PC-3 (cell line): ENCODE measurements at regions not wholly inside any gene's neighbourhood (a gene's known extent, or its start where the extent isn't known, plus 50 kb on each side); places are given as distances from the start of the nearest gene placed in this dataset.

Experiments
- ATAC-seq: fragments of 200-7000 bp; cut with Tn5 transposase; 2 replicates; pipeline ENCODE4 v1.9.1; 2020; ENCODE audit warnings: mild to moderate bottlenecking, moderate library complexity
- BruUV-seq: library from RNA; stranded (reverse); fragments of 400-500 nt; replicated peaks from 2 replicates; lab custom pipeline; 2021; lab: Mats Ljungman, UMichigan
- CTCF ChIA-PET: fragments of 300-600 bp; sonication (Branson Sonifier 250); formaldehyde crosslinking; loops from one replicate; lab custom pipeline; 2022; ENCODE audit warnings: antibody characterized with exemption; lab: Charles Lee
- POLR2A ChIA-PET: fragments of 300-600 bp; sonication (Branson Sonifier 250); formaldehyde crosslinking; loops from one replicate; lab custom pipeline; 2022; ENCODE audit warnings: antibody characterized with exemption; ENCODE audit not compliant: unreplicated experiment; lab: Charles Lee
- DNase-seq: peaks from one replicate; pipeline ENCODE4 v3.0.0-alpha.2; 2015
- H2AFZ ChIP-seq: fragments of 300-600 bp; sonication (generic); 2 replicates; pipeline ENCODE4 v1.6.0; 2016; ENCODE audit warnings: antibody characterized with exemption, low read length
- H3F3A ChIP-seq: fragments of 300-600 bp; sonication (generic); one replicate; pipeline ENCODE4 v1.6.0; 2017; ENCODE audit warnings: antibody characterized with exemption, low read length, control low read depth, mild to moderate bottlenecking; ENCODE audit not compliant: unreplicated experiment
- H3K27ac ChIP-seq: fragments of 300-600 bp; sonication (generic); 2 replicates; pipeline ENCODE4 v1.5.1; 2016; ENCODE audit warnings: mild to moderate bottlenecking, low read length
- H3K27me3 ChIP-seq: fragments of 300-600 bp; sonication (generic); 2 replicates; pipeline ENCODE4 v1.6.1; 2016; ENCODE audit warnings: low read length, mixed read lengths
- H3K36me3 ChIP-seq: fragments of 300-600 bp; sonication (generic); 2 replicates; pipeline ENCODE4 v1.6.1; 2016; ENCODE audit warnings: low read depth, mixed run types, low read length, mixed read lengths
- H3K4me1 ChIP-seq: fragments of 300-600 bp; sonication (generic); 2 replicates; pipeline ENCODE4 v1.5.1; 2016; ENCODE audit warnings: low read length; ENCODE audit not compliant: insufficient read depth
- H3K4me2 ChIP-seq: fragments of 300-600 bp; sonication (generic); 2 replicates; pipeline ENCODE4 v1.6.0; 2016; ENCODE audit warnings: low read length
- H3K4me3 ChIP-seq: fragments of 300-600 bp; sonication (generic); 2 replicates; pipeline ENCODE4 v1.5.1; 2016; ENCODE audit warnings: mild to moderate bottlenecking, low read length, mixed read lengths
- H3K79me2 ChIP-seq: fragments of 300-600 bp; sonication (generic); 2 replicates; pipeline ENCODE4 v1.6.1; 2017; ENCODE audit warnings: low read length, mixed read lengths
- H3K9ac ChIP-seq: fragments of 300-600 bp; sonication (generic); 2 replicates; pipeline ENCODE4 v1.6.0; 2016; ENCODE audit warnings: mild to moderate bottlenecking, low read length
- H3K9me2 ChIP-seq: fragments of 300-600 bp; sonication (generic); replicated peaks from 2 replicates; pipeline ENCODE4 v1.6.1; 2016; ENCODE audit warnings: mixed run types, low read length, mixed read lengths
- H3K9me3 ChIP-seq: fragments of 300-600 bp; sonication (generic); 2 replicates; pipeline ENCODE4 v1.6.1; 2016; ENCODE audit warnings: low read length, mixed read lengths
- H4K20me1 ChIP-seq: fragments of 300-600 bp; sonication (generic); 2 replicates; pipeline ENCODE4 v1.6.1; 2016; ENCODE audit warnings: low read length, mixed read lengths
- CTCF ChIP-seq: fragments of 300-600 bp; sonication (generic); conservative IDR thresholded peaks from 2 replicates; pipeline ENCODE4 v1.5.1; 2017; ENCODE audit warnings: antibody characterized with exemption, low read depth, mild to moderate bottlenecking, low read length
- EZH2 ChIP-seq: fragments of 300-600 bp; sonication (generic); IDR thresholded peaks from one replicate; pipeline ENCODE4 v1.6.1; 2017; ENCODE audit warnings: antibody characterized with exemption, mild to moderate bottlenecking, low read length; ENCODE audit not compliant: unreplicated experiment
- EZH2phosphoT487 ChIP-seq: fragments of 300-600 bp; sonication (generic); IDR thresholded peaks from 2 replicates; pipeline ENCODE4 v1.6.1; 2018; ENCODE audit warnings: mild to moderate bottlenecking, antibody characterized with exemption, low read length, borderline replicate concordance
- intact Hi-C: fragments of 100-400 bp; cut with micrococcal nuclease; formaldehyde crosslinking; loops from 2 replicates; pipeline ENCODE4 v1.9.0; 2023

GRCh38 chr1:218064426-218064825 is 220.7 kb upstream of the RRP15 start:
- DNase-seq = no peak
- no peak overlapping the region for H3K27ac ChIP-seq
- ChIA-PET CTCF (no interaction called here), POLR2A (no interaction called here)
- no peak overlapping the region for H3K9ac ChIP-seq
- H2AFZ ChIP-seq = no peak overlapping the region
- H3F3A ChIP-seq = no peaks in the 10 kb centered on the region
- no peaks in the 10 kb centered on the region for H3K9me2 ChIP-seq
- no peak for TF ChIP-seq CTCF
- no peak for TF ChIP-seq EZH2phosphoT487
- TF ChIP-seq EZH2 = no peak
- no peak overlapping the region for H3K4me2 ChIP-seq
- no peaks in the 10 kb centered on the region for H3K79me2 ChIP-seq
- no peaks in the 10 kb centered on the region for H3K9me3 ChIP-seq
- H3K36me3 ChIP-seq = no peaks in the 10 kb centered on the region
- intact Hi-C loops = no loop called here
- BruUV-seq = no TSS peak
- H3K4me1 ChIP-seq = peaks cover 9% of the 10 kb centered on the region
- no peaks in the 10 kb centered on the region for H3K27me3 ChIP-seq
- no peak overlapping the region for H3K4me3 ChIP-seq
- no peaks in the 10 kb centered on the region for H4K20me1 ChIP-seq
- no peak for ATAC-seq

- no peak overlapping the region for H3K4me3 ChIP-seq
- H4K20me1 ChIP-seq = no peaks in the 10 kb centered on the region
- DNase-seq (no peak), ATAC-seq (no peak)
- no peak overlapping the region for H2AFZ ChIP-seq
- no peaks in the 10 kb centered on the region for H3K9me2 ChIP-seq
- H3K79me2 ChIP-seq = no peaks in the 10 kb centered on the region
- no peak overlapping the region for H3K9ac ChIP-seq
- no TSS peak for BruUV-seq
- H3K9me3 ChIP-seq = no peaks in the 10 kb centered on the region
- CTCF ChIA-PET = no interaction called here
- no peak for TF ChIP-seq EZH2phosphoT487
- no peak for TF ChIP-seq CTCF
- TF ChIP-seq EZH2 = no peak
- H3K4me1 ChIP-seq = peaks cover 7% of the 10 kb centered on the region
- no peaks in the 10 kb centered on the region for H3K36me3 ChIP-seq
- no peak overlapping the region for H3K27ac ChIP-seq
- H3K27me3 ChIP-seq = no peaks in the 10 kb centered on the region
- POLR2A ChIA-PET = no interaction called here
- H3K4me2 ChIP-seq = no peak overlapping the region
- intact Hi-C loops = no loop called here
- no peaks in the 10 kb centered on the region for H3F3A ChIP-seq
These were observed 218.8 kb upstream of the RRP15 start for GRCh38 chr1:218066332-218066731.

- 0 out of 2 replicates have a peak overlapping the region, but pooled peaks have one; percentile 4 for H2AFZ ChIP-seq
- intact Hi-C loops = no loop called here
- CTCF ChIA-PET = no interaction called here
These were observed 216.9 kb upstream of the RRP15 start for GRCh38 chr1:218068241-218068640.

More at GRCh38 chr1:218068241-218068640, 216.9 kb upstream of the RRP15 start:
- ATAC-seq (peak; percentile 93), DNase-seq (peak; percentile 50)
- Histone ChIP-seq H3K9me3 (no peaks in the 10 kb centered on the region), H3K4me1 (peaks cover 7% of the 10 kb centered on the region), H3K4me3 (no peak overlapping the region), H3K27me3 (no peaks in the 10 kb centered on the region), H3K4me2 (peak overlapping the region; percentile 13; the same call in 1 of the 2 replicates), H3K79me2 (no peaks in the 10 kb centered on the region), H3K9ac (no peak overlapping the region), H3K9me2 (no peaks in the 10 kb centered on the region), H3K36me3 (no peaks in the 10 kb centered on the region), H4K20me1 (no peaks in the 10 kb centered on the region), H3F3A (no peaks in the 10 kb centered on the region), H3K27ac (no peak overlapping the region)
- BruUV-seq = no TSS peak
- TF ChIP-seq EZH2 (no peak), EZH2phosphoT487 (no peak), CTCF (no peak)
- POLR2A ChIA-PET = interaction anchor here (0.6 kb wide), 1 partner anchor 575 kb away, joined by 5 read pairs; no protein-coding TSS in a partner anchor
